Neural progenitor cell (in vitro differentiated cells): ENCODE measurements at regions not wholly inside any gene's neighbourhood (a gene's known extent, or its start where the extent isn't known, plus 50 kb on each side); places are given as distances from the start of the nearest gene placed in this dataset.

Experiments
- EZH2 ChIP-seq: fragments of 200-600 bp; sonication (generic); IDR thresholded peaks from 2 replicates; pipeline ENCODE4 v1.6.1; 2017; ENCODE audit warnings: antibody characterized with exemption, mild to moderate bottlenecking, moderate library complexity
- EZH2phosphoT487 ChIP-seq: fragments of 200-600 bp; sonication (generic); IDR thresholded peaks from 2 replicates; pipeline ENCODE4 v1.6.1; 2017; ENCODE audit warnings: antibody characterized with exemption
- TF ChIP-seq, protein P1 (sequence below): fragments of 200-600 bp; sonication (generic); IDR thresholded peaks from 2 replicates; pipeline ENCODE4 v1.5.1; 2017; ENCODE audit warnings: antibody characterized with exemption, mild to moderate bottlenecking

- TF ChIP-seq, protein P1, sequence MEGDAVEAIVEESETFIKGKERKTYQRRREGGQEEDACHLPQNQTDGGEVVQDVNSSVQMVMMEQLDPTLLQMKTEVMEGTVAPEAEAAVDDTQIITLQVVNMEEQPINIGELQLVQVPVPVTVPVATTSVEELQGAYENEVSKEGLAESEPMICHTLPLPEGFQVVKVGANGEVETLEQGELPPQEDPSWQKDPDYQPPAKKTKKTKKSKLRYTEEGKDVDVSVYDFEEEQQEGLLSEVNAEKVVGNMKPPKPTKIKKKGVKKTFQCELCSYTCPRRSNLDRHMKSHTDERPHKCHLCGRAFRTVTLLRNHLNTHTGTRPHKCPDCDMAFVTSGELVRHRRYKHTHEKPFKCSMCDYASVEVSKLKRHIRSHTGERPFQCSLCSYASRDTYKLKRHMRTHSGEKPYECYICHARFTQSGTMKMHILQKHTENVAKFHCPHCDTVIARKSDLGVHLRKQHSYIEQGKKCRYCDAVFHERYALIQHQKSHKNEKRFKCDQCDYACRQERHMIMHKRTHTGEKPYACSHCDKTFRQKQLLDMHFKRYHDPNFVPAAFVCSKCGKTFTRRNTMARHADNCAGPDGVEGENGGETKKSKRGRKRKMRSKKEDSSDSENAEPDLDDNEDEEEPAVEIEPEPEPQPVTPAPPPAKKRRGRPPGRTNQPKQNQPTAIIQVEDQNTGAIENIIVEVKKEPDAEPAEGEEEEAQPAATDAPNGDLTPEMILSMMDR: no peak
- TF ChIP-seq EZH2phosphoT487: no peak
- TF ChIP-seq EZH2: no peak
These were observed 1017.5 kb upstream of the IGFBP7 start for GRCh38 chr4:58127680-58128079.
